Endothelial cell of umbilical vein (primary cell): ENCODE measurements at regions not wholly inside any gene's neighbourhood (a gene's known extent, or its start where the extent isn't known, plus 50 kb on each side); places are given as distances from the start of the nearest gene placed in this dataset.

Source experiments
- EZH2 ChIP-seq: IDR thresholded peaks from 2 replicates; pipeline ENCODE4 v1.6.1; 2012; ENCODE audit warnings: borderline replicate concordance, low read depth, mild to moderate bottlenecking, moderate library complexity, low read length, inconsistent platforms; ENCODE audit not compliant: severe bottlenecking
- JUN ChIP-seq: IDR thresholded peaks from 2 replicates; pipeline ENCODE4 v1.6.1; 2011; ENCODE audit warnings: borderline replicate concordance, low read depth; ENCODE audit not compliant: insufficient read length, insufficient read depth
- MYC ChIP-seq: IDR thresholded peaks from one replicate; pipeline ENCODE4 v1.6.1; 2011; ENCODE audit warnings: mild to moderate bottlenecking, low read depth, low read length
- POLR2A ChIP-seq: IDR thresholded peaks from 2 replicates; pipeline ENCODE4 v1.6.1; 2012; ENCODE audit warnings: low read depth, mild to moderate bottlenecking, control low read depth, low read length
- POLR2AphosphoS5 ChIP-seq: IDR thresholded peaks from 2 replicates; pipeline ENCODE4 v1.6.1; 2012; ENCODE audit warnings: low read depth, mild to moderate bottlenecking, control low read depth, low read length, moderate library complexity; ENCODE audit not compliant: insufficient read depth
- TF ChIP-seq, protein P1 (sequence below), 2 donors: IDR thresholded peaks; 1 replicate in 1 of 2; 2 replicates in 1 of 2; pipeline ENCODE4 v1.5.1; 2011; ENCODE audit warnings: low read length in 2 of 2, mild to moderate bottlenecking in 2 of 2, moderate library complexity in 2 of 2, control low read depth in 1 of 2, inconsistent platforms in 1 of 2, low read depth in 1 of 2; ENCODE audit not compliant: insufficient read depth in 1 of 2; ENCODE audit errors: extremely low read depth in 1 of 2
- TF ChIP-seq, protein P2 (sequence below): IDR thresholded peaks from 2 replicates; pipeline ENCODE4 v1.6.1; 2011; ENCODE audit not compliant: insufficient read depth, insufficient read length

DNA sequence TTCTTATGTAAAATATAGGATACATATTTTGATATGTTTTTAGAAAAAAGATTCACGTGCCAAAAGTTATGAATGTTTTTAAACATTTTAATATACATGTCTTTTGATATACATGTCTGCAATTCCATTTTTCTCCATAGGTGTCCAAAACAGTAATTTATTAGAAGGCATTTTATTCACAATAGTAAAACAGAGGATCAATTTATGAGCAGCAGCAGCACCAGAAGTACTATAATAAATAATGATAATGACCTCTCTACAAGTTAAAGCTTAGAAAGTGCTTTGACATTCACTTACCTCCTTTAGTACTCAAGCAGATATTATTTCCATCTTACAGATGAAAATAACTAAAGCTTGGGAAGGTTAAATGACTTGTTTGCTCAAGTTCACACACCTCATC, 96.7 kb upstream of the DBX1 start:
- TF ChIP-seq, protein P1, sequence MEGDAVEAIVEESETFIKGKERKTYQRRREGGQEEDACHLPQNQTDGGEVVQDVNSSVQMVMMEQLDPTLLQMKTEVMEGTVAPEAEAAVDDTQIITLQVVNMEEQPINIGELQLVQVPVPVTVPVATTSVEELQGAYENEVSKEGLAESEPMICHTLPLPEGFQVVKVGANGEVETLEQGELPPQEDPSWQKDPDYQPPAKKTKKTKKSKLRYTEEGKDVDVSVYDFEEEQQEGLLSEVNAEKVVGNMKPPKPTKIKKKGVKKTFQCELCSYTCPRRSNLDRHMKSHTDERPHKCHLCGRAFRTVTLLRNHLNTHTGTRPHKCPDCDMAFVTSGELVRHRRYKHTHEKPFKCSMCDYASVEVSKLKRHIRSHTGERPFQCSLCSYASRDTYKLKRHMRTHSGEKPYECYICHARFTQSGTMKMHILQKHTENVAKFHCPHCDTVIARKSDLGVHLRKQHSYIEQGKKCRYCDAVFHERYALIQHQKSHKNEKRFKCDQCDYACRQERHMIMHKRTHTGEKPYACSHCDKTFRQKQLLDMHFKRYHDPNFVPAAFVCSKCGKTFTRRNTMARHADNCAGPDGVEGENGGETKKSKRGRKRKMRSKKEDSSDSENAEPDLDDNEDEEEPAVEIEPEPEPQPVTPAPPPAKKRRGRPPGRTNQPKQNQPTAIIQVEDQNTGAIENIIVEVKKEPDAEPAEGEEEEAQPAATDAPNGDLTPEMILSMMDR (IDR thresholded peaks at IDR 0.05; ENCODE audit: extremely low read depth in 1 of 2, insufficient read depth in 1 of 2, low read depth in 1 of 2, low read length in 2 of 2): no peak
- TF ChIP-seq, protein P2, sequence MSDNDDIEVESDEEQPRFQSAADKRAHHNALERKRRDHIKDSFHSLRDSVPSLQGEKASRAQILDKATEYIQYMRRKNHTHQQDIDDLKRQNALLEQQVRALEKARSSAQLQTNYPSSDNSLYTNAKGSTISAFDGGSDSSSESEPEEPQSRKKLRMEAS: no peak
- no peak for TF ChIP-seq EZH2
- no peak for TF ChIP-seq POLR2A
- TF ChIP-seq POLR2AphosphoS5: no peak
- TF ChIP-seq MYC: no peak
- TF ChIP-seq JUN: no peak
